Gastroesophageal sphincter (tissue), 3 donors: ENCODE measurements at regions not wholly inside any gene's neighbourhood (a gene's known extent, or its start where the extent isn't known, plus 50 kb on each side); places are given as distances from the start of the nearest gene placed in this dataset.

Experiments
- EP300 ChIP-seq: sonication (generic); formaldehyde crosslinking; IDR thresholded peaks from one replicate; pipeline ENCODE4 v1.6.1; 2017; ENCODE audit warnings: antibody characterized with exemption, mild to moderate bottlenecking
- POLR2A ChIP-seq, 2 donors: fragments of 450-650 bp; IDR thresholded peaks; one replicate each; pipeline ENCODE4 v1.6.1; 2017; ENCODE audit warnings: antibody characterized with exemption in 2 of 2, mild to moderate bottlenecking in 2 of 2, moderate library complexity in 1 of 2
- POLR2AphosphoS5 ChIP-seq: sonication (generic); formaldehyde crosslinking; IDR thresholded peaks from one replicate; pipeline ENCODE4 v1.6.1; 2017; ENCODE audit warnings: antibody characterized with exemption
- TF ChIP-seq, protein P1 (sequence below), 4 experiments: fragments of 200-600 bp in 2 of 4; fragments of 450-650 bp in 2 of 4; sonication (generic) in 1 of 4; IDR thresholded peaks; one replicate each; pipeline ENCODE4 v1.5.1; 2017 to 2019; ENCODE audit warnings: antibody characterized with exemption in 4 of 4, mild to moderate bottlenecking in 2 of 4, moderate library complexity in 2 of 4

DNA sequence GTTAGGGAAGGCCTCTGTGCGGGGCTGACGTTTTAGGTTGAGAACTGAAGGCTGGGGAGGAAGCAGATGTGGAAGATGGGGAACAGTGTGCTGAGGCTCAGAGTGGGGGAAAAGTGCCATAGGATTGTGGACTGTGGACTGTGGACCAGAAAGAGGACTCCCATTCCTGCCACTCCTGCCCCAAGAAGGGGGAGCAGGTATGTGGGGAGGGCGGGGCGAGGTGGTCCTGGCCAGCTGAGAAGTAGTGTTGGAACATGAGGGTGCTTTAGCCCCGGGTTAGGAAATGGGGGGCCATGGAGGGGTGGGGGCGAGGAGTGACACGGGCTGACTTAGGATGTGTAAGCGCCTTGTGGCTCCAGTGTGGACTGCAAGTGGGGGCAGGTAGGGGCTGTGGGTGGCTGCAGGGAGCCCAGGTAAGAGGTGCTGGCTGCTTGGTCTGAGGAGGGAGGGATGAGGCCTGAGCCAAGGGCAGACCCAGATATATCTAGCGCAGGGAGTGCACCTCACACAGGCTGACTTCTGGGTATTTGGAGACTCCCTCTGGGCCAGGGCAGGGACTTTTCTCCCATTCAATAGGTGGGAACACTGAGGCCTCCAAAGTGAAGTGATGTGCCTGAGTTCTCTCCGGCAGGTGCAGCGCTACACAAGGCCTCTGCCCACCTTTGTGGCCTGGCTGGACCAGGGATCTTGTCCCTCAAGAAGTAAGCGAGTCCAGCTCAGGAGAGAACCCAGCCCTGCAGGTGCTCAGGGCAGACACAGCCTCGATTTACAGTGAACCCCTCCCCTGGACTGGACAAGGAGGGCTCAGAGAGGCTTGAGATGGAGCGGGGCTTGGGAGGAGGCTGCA, 76.6 kb upstream of the TOX2 start:
- TF ChIP-seq POLR2A (IDR thresholded peaks at IDR 0.05) (no peak), EP300 (no peak), POLR2AphosphoS5 (no peak)
- TF ChIP-seq, protein P1, sequence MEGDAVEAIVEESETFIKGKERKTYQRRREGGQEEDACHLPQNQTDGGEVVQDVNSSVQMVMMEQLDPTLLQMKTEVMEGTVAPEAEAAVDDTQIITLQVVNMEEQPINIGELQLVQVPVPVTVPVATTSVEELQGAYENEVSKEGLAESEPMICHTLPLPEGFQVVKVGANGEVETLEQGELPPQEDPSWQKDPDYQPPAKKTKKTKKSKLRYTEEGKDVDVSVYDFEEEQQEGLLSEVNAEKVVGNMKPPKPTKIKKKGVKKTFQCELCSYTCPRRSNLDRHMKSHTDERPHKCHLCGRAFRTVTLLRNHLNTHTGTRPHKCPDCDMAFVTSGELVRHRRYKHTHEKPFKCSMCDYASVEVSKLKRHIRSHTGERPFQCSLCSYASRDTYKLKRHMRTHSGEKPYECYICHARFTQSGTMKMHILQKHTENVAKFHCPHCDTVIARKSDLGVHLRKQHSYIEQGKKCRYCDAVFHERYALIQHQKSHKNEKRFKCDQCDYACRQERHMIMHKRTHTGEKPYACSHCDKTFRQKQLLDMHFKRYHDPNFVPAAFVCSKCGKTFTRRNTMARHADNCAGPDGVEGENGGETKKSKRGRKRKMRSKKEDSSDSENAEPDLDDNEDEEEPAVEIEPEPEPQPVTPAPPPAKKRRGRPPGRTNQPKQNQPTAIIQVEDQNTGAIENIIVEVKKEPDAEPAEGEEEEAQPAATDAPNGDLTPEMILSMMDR (IDR thresholded peaks at IDR 0.05), result no peak
